GM21737 (cell line): ENCODE measurements at regions not wholly inside any gene's neighbourhood (a gene's known extent, or its start where the extent isn't known, plus 50 kb on each side); places are given as distances from the start of the nearest gene placed in this dataset.
"Not testable (repeated sequence)": the region's sequence is repeated elsewhere in the genome, so short reads cannot be mapped to it uniquely, and the experiment has no call there.

Experiments
- ATAC-seq: cut with Tn5 transposase; IDR thresholded peaks from one replicate; pipeline ENCODE4 v1.9.1; 2021; ENCODE audit warnings: mild to moderate bottlenecking, moderate library complexity; ENCODE audit not compliant: unreplicated experiment

DNA sequence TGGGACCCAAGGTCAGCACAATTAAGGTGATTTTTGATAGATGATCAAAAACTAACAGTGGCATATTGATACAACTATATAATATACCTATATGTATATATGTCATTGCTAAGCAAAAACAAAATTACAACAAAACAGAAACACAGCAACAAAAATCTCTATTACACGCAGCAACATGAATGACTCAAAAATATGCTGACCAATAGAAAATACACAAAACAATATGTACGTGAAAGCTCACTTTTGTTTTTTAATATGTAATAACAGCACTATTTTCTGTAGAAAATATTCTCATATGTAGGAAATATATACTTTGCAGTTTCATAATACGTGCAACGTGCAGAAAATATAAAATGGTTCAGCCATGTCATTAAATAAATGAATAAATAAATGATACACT, 1985.7 kb upstream of the CDH9 start:
- ATAC-seq, result no peak

DNA sequence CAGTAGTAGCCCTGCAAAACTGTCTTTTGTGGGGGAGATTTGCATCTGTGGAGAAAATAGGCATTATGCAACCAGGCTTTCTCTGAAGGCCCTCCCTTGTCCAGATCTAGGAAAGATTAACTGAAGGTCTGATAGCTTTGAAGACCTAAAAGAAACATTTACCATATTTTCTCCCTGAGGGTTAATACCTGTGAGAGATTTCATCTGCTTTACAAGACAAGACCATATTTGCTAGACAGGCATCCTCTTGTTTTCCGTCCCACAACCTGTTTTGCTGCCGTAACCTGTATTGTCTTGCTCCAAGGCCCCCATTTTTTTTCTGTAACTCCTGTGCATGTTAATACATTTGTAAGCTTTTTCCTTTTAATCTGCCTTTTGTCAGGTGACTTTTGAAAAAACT, 1985.2 kb upstream of the CDH9 start:
- no peak for ATAC-seq

DNA sequence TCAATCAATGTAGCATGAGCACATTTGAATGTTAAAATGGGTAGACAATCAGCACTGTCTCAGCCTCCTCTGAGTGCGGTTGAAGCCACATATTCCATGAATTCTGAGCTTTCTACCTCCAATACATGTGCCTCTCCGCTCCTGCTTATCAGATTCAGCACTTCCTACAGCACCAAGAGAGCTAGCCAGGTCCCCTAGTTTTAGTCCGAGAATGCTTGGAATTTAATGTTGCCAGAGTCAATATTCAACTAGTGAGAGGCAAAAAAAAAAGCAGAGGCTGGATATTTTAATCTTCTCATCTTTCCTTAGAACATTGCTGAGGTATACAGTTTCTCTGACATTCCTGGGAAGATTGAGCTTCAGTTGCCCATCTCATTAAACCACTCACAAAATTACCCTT, 1979.1 kb upstream of the CDH9 start:
- ATAC-seq, result no peak

DNA sequence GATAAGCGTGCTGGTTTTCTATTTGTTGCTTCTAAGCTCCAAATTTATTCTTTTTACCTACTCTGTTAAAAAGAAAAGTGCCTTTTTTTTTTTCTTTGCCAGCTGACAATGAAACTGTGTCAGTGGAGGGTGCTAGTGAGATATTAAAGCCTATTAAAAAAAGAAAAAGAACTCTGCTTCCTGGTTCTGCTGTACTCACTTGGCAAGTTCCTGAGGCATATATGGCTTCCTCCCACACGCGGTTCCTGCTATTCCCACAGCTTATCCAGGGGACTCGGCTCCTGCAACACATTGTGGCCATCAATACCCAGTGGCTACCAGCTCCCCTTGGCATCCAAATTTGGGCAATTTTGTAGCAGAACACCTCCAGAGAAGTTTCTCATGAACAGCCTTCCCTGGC, 1977.7 kb upstream of the CDH9 start:
- ATAC-seq, result no peak

DNA sequence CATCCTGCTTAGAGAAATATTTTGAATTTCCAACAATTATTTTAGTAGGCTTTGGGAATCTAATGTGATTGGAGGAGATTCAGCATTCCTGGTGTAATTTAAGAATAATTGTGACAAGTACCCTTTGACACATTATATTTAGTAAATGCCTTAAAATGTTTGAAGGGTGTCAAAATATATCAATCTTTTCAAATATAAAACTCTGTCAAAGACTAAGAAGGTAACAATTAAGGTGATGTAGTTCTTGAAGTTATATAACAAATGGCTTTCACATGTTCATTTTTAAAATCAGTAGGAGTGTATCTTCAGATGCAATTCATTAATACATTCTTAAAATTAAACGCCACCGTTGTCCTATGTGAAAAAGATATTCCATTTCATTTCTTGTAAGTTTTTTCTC, 1977.1 kb upstream of the CDH9 start:
- ATAC-seq, result no peak

DNA sequence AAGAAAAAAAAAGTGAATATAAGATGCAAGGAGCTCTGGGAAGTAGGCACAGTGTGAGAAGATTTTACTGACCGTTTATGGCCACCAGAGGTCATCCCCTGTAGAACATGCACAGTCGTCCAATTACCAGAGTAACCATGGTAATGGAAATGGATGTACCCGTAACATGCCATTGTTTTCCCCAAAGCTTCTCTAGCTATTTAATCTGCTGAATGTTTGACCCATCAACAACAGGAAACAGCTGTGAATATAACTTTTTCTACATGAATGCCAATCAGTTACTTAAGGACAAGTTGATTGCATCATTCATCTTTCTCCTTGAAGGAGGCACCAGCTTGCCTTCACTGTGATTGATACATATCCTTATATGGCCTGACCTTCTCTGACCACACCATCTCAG, 1967.0 kb upstream of the CDH9 start:
- ATAC-seq, result no peak

DNA sequence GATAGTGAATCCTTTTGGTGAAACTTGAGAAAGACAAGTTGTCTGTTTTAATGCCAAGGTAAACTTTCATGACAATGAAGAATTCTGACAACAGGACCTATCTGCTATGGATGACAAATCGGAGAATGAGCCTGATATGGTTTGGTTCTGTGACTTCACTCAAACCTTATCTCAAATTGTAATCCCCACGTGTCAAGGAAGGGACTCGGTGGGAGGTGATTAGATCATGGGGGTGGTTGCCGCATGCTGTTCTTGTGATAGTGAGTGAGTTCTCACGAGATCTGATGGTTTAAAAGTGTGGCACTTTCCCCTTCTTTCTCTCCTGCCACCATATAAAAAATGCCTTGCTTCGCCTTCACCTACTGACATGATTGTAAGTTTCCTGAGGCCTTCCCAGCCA, 1964.1 kb upstream of the CDH9 start:
- ATAC-seq, result no peak

DNA sequence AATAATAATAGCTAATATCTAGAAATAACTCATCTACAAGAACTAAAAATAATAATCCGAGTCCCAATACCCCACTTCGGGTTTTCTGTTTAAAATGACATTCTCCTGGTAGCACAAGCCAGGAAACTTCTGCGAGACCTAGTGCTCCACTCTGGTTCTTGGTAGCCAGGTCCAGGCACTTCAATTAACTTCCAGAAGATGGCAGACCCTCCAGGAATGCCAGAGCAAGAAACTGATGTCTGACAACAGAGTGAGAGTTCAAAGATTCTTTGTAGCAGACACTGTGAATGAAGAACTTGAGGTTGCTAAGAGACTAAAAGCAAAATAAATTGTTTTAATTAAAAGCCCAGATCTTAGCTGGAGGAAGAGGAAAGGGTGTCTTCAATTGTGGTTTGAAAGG, 1963.3 kb upstream of the CDH9 start:
- ATAC-seq, result no peak

DNA sequence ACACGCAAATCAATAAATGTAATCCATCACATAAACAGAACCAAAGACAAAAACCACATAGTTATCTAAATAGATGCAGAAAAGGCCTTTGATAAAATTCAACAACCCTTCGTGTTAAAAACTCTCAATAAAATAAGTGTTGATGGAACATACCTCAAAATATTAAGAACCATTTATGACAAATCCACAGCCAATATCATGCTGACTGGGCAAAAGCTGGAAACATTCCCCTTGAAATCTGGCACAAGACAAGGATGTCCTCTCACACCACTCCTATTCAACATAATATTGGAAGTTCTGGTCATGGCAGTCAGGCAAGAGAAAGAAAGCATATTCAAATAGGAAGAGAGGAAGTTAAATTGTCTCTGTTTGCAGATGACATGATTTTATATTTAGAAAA, 1946.3 kb upstream of the CDH9 start:
- no peak for ATAC-seq

DNA sequence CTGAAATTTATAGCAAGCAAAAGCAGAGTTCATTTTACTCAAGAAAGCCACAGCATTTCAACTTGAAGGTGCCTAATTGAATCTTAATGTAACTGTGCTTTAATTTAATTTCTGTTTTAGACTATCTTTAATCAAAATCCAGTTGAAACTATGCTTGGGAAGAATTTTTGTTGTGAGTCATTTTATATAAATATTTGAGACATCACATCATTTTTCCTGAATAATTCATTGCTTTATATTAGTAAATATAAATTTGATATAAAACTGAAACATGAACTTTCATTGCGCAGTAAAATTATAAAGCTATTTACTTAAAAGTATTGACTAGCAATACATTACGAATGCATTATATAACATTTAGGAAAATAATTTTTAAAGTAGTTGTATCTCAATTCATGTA, 1937.1 kb upstream of the CDH9 start:
- ATAC-seq, result no peak

DNA sequence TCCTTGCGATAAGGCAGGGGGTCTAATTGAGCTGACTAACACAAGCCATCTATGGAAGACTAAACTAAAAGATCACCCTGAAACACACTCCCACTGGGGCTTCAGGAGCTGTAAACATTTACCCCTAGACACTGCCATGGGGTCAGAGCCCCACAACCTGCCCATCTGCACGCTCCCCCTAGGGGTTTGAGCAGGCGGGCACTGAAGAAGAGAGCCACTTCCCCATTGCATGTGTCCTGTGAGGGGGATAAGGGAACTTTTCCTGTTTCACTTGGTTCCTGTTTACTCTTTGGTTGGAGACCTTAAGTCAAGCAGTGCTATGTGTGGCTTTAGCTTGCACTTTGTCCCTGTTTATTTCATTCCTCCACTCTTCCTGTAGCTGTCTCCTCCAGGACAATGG, 1929.5 kb upstream of the CDH9 start:
- no peak for ATAC-seq

DNA sequence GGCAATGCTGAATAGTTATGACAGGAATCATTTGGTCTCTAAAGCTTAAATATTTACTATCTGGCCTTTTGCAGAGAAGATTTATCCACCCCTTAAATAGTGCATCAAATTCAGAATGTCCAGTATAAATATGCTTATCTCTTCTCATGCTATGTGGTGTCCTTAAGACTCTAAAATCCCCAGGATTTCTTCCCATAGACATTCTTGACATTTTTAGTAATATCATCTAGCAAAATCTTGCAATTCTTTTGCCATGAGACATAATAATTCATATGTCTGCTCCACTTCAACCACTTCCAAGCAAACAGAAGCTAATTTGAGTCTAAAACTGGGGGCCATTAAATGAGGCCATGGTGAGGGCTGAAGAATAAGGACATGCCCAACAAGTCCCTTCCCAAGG, 1923.4 kb upstream of the CDH9 start:
- ATAC-seq, result no peak

DNA sequence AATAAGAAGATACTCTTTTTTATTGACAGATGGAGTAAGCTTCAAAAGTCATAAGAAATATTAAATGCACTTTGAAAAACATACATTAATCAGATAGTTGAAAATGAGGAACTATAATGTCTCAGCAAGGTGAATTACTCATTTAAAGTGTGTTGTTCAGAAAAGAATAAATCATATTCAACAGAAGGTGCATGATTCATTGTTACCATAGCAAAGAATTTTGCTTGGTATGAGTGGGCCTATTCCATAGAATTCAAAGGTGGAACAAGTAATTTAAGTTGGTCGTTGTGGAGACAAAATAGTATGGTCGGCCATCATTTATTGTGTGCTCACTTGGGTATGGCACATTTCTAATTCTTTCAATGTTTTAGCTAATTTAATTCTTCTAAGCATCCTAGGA, 1920.2 kb upstream of the CDH9 start:
- ATAC-seq, result no peak

DNA sequence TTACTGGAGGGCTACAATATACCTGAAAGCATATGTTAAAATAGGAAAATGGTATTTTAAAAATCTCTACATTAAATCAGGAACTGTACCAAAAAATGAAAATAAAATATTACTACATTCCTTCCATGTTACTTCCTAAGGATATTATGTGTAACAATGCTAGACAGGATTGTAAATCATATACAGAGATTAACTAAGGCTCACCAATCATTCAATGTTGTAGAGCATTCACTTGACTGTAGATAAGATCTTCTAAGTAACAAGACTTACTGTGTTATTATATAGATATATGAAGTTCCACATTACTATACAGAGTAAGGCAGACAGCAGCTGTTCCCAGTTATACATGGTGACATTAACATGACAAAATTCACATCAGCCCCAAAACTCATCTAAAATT, 1919.1 kb upstream of the CDH9 start:
- no peak for ATAC-seq

DNA sequence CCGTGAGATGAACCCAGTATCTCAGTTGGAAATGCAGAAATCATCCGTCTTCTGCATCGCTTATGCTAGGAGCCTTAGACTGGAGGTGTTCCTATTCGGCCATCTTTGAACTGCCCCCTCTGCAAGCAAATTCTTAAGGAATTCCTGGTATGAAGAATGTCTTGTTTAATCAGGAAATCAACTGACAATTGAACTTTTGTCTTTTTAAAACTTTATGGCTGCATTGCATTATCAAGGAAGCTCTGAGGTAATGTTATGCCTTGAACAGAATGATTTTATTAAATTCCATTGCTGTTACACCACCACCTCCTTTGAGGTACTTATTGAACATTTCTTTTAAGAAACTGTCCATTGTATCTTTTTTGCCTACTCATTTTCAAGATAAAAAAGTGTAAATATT, 1915.7 kb upstream of the CDH9 start:
- no peak for ATAC-seq

DNA sequence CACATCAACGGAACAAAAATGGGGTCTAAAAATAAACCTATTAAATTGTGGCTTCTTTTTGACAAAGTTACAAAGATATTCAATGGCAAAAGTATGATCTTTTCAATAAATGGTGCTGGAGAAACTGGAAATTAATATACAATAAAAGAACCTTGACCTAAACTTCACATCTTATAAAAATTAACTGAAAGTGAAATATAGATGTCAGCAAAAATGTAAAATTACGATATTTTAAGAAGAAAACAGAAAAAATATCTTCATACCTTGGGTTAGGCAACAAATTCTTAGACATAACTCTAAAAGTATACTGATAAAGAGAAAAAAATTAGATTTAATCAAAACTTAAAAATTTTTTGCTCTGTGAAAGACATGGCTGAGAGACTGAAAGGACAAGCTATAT, 1909.5 kb upstream of the CDH9 start:
- ATAC-seq, result no peak

DNA sequence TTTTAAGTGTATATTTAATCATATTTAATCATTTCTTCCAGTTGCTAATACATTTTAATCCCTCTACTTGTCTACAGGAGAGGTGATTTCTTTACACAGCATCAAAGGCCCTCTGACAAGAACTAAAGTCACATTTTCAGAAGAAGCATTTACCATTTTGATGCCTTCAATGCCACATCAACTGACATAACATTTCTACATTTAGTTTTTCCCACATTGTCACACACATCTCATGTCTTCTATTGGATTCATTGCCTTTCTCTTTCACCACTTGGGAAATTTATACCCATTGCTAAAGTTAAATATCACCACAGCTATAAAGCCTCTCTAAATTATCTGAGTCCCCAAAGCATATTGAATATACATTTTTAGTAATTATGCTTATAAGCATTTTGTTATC, 1907.5 kb upstream of the CDH9 start:
- no peak for ATAC-seq

DNA sequence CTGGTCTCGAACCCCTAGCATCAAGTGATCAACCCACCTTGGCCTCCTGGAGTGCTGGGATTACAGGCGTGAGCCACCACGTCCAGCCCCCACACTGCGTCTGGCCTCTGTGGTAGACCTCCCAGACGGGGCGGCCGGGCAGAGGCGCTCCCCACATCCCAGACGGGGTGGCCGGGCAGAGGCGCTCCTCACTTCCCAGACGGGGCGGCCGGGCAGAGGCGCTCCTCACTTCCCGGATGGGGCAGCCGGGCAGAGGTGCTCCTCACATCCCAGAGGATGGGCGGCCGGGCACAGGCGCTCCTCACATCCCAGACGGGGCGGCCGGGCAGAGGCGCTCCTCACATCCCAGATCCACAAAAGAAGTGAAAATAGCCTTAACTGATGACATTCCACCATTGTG, 1891.0 kb upstream of the CDH9 start:
- ATAC-seq, result not testable (repeated sequence)

DNA sequence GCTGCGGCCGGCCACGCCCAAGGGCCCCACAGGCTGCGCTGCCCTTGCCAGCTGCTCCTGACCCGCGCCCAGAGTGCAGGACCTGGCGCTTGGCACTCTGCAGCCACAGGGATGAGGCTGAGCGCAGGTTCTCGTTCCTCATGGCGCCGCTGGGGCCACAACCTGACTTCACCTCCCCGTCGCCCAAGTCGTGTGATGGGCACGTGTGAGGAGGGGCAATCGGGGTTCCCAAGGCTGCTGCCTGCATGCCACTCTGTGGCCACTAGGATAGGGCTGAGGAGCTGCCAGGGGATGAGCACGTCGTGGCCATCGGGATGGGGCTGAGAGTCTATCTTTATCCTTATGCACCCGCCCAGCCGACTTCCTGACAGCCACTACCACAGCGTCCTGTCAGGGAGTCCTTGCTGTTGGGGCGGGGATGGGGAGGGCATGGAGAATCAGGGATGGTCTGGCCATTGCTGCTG, 1890.0 kb upstream of the CDH9 start:
- ATAC-seq, result not testable (repeated sequence)

DNA sequence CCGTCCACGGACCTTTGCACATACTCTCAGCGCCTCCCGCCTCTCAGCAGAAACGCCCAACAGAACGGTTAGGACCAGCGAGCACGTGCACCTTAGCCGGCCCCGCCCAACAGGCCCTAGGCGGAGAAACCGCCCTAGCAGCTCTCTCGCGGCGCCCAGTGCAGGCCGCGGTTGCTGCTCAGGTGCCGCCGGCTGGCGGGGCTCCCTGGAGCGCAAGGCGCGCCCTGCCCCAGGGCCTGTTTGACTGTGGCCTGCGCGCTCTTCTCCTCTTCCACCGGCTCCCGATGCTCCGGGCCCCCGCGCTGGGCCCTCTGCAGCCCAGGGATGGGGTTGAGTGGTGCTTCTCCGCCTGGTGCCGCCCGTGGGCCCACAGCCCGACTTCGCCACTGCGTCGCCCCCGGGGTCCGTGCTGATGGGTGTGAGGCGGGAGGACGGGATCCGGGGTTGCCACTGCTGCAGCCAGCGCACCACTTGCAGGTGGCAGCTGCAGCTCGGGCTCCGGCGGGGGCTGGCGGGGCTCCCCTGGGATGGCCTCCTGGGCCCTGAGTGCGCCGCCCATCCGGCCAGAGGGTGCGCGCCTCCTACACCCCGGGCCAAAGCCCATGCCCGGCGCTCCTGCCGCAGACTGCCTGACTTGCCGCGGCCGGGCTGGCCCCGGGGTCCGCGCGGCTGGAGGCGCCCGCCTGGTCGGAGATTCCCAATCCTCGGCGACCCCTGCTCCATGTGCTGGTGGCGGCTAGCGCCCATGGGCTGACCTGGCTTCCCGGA, 1889.4 kb upstream of the CDH9 start:
- no peak for ATAC-seq

DNA sequence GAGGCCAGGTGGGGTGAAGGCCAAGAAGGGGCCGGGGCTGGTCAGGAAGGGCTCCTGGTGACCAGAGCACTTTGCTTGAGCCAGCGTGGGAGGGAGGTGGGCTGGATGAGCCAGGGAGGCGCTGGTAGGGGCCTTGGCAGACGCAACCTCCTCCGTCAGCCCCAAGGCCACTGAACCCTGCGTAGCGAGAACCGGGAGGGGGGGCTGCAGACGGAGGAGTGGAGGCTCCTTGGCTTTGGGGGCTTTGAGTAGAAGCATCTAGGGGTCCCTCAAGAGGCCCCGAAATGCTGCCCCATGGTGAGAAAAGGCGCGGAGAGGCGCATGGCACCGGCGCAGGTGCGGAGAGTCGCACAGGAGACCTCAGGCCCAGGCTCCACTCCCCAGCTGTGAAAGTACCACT, 1888.0 kb upstream of the CDH9 start:
- ATAC-seq, result no peak

DNA sequence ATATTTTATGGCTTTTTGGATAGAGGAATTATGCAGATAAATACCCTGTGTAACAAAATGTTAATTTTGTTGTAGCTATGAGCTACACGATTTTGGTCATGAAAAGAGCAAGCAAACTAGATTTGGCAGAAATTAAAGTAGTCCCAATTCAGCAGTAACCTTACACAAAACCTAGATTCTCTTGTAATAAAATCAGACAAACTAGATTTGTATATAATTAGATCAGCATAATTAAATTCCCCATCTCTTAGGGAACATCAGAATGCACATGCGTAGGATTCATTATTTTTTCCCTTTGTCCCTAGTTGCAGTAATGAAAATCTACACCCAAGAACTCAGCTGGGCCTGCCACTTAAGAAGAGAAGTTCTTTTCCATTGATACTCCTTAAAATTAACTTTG, 1879.2 kb upstream of the CDH9 start:
- no peak for ATAC-seq

DNA sequence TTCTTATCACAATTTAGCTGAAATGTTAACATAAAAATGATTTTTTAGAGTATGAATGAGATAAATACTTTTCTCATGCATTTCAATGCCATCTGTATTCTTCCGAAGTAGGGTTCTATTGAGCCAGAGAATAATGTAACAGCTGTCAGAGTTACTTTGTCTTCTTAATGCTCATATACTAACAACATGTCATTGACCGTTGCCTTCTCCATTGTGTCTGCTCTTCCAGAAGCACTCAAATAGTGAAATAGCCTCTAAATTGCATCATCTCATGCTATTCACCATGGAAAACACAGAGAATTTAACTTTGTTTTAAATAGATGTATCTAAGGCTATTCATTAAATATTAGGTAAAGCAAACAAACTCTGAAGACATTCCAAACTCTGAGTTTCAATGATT, 1875.9 kb upstream of the CDH9 start:
- ATAC-seq, result no peak
